ENCODE measurements at regions not wholly inside any gene's neighbourhood (a gene's known extent, or its start where the extent isn't known, plus 50 kb on each side); places are given as distances from the start of the nearest gene placed in this dataset.

GRCh38 chr6:98516866-98517265, 317.5 kb upstream of the POU3F2 start:
- Histone ChIP-seq H3K27ac (no peak overlapping the region), H3K4me1 (no peaks in the 10 kb centered on the region), H3K27me3 (ENCODE audit: low read depth) (no peaks in the 10 kb centered on the region), H3K9me3 (no peaks in the 10 kb centered on the region), H3K4me3 (no peak overlapping the region), H3K36me3 (no peaks in the 10 kb centered on the region)
- DNase-seq (no peak), ATAC-seq (no peak)
- intact Hi-C loops (cut with DNase I), result no loop called here
- no peak for TF ChIP-seq CTCF (IDR thresholded peaks at IDR 0.05)

- ATAC-seq, result no peak
- intact Hi-C loops (cut with DNase I), result no loop called here
These were observed 308.5 kb upstream of the POU3F2 start for GRCh38 chr6:98525860-98526259.

GRCh38 chr6:98526465-98526864, 307.9 kb upstream of the POU3F2 start:
- ATAC-seq (no peak), DNase-seq (no peak)
- TF ChIP-seq CTCF (IDR thresholded peaks at IDR 0.05), result no peak
- Histone ChIP-seq H3K4me3 (no peak overlapping the region), H3K27me3 (ENCODE audit: low read depth) (no peaks in the 10 kb centered on the region), H3K36me3 (no peaks in the 10 kb centered on the region), H3K27ac (no peak overlapping the region), H3K4me1 (no peaks in the 10 kb centered on the region), H3K9me3 (no peaks in the 10 kb centered on the region)
- intact Hi-C loops (cut with DNase I), result no loop called here

More at GRCh38 chr6:98525860-98526259, 308.5 kb upstream of the POU3F2 start:
- TF ChIP-seq CTCF (IDR thresholded peaks at IDR 0.05), result no peak
- Histone ChIP-seq H3K27me3 (ENCODE audit: low read depth) (no peaks in the 10 kb centered on the region), H3K4me3 (no peak overlapping the region), H3K27ac (no peak overlapping the region), H3K36me3 (no peaks in the 10 kb centered on the region), H3K4me1 (no peaks in the 10 kb centered on the region), H3K9me3 (no peaks in the 10 kb centered on the region)
- no peak for DNase-seq

- no peaks in the 10 kb centered on the region for H3K27me3 ChIP-seq (ENCODE audit: low read depth)
- no peaks in the 10 kb centered on the region for H3K36me3 ChIP-seq
- intact Hi-C loops (cut with DNase I), result no loop called here
- ATAC-seq (no peak), DNase-seq (no peak)
- no peaks in the 10 kb centered on the region for H3K9me3 ChIP-seq
- no peak overlapping the region for H3K4me3 ChIP-seq
- TF ChIP-seq CTCF (IDR thresholded peaks at IDR 0.05), result no peak
- no peak overlapping the region for H3K27ac ChIP-seq
- H3K4me1 ChIP-seq, result no peaks in the 10 kb centered on the region
These were observed 305.0 kb upstream of the POU3F2 start for GRCh38 chr6:98529364-98529763.

- H3K27me3 ChIP-seq (ENCODE audit: low read depth), result no peaks in the 10 kb centered on the region
- no peaks in the 10 kb centered on the region for H3K36me3 ChIP-seq
- DNase-seq (no peak), ATAC-seq (no peak)
- intact Hi-C loops (cut with DNase I), result no loop called here
- H3K9me3 ChIP-seq, result no peaks in the 10 kb centered on the region
- TF ChIP-seq CTCF (IDR thresholded peaks at IDR 0.05), result no peak
- no peaks in the 10 kb centered on the region for H3K4me1 ChIP-seq
- no peak overlapping the region for H3K4me3 ChIP-seq
- H3K27ac ChIP-seq, result no peak overlapping the region
These were observed 303.6 kb upstream of the POU3F2 start for GRCh38 chr6:98530732-98531131.

- H3K27ac ChIP-seq, result no peak overlapping the region
- no peaks in the 10 kb centered on the region for H3K27me3 ChIP-seq (ENCODE audit: low read depth)
- no peak overlapping the region for H3K4me3 ChIP-seq
- no peak for TF ChIP-seq CTCF (IDR thresholded peaks at IDR 0.05)
- no peaks in the 10 kb centered on the region for H3K36me3 ChIP-seq
- no peak for ATAC-seq
- H3K9me3 ChIP-seq, result no peaks in the 10 kb centered on the region
- no peak for DNase-seq
- intact Hi-C loops (cut with DNase I), result no loop called here
- no peaks in the 10 kb centered on the region for H3K4me1 ChIP-seq
These were observed 302.4 kb upstream of the POU3F2 start for GRCh38 chr6:98532004-98532403.
